ENCODE measurements at regions not wholly inside any gene's neighbourhood (a gene's known extent, or its start where the extent isn't known, plus 50 kb on each side); places are given as distances from the start of the nearest gene placed in this dataset.
"Not testable (repeated sequence)": the region's sequence is repeated elsewhere in the genome, so short reads cannot be mapped to it uniquely, and the experiment has no call there.

DNA sequence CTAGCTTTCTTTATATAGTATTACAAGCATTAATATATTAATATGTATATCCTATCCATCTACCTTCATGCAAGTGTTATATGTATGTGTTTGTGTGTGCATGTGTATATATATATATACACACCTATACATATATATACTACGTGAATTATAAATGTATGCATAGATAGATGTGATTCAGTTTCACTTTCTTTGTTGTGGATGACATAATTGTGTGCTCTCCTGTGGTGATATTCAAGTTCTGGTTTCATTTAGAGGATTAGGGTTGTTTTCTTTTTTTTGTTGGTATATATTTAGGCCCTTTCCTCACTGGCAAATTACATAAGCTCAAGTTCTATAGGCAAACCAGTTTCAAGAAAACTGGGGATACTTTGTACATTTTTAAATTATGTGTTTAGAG, 225.7 kb upstream of the FANCL start:
- in situ Hi-C loops (cut with MboI; ENCODE audit: low pct_ligation_motif_present in 1 of 4, low pct_unique_long_range_greater_than_20kb in 1 of 4, low sequenced_read_pairs in 3 of 4) = no loop called here
- Histone ChIP-seq H3K9me3 (no peaks in the 10 kb centered on the region), H3K4me1 (no peaks in the 10 kb centered on the region), H3K27ac (no peak overlapping the region), H3K36me3 (no peaks in the 10 kb centered on the region), H3K27me3 (no peaks in the 10 kb centered on the region), H3K4me3 (no peak overlapping the region)
- no peak for DNase-seq
- 46 to 50% methylated on average over 1 of the region's 1 CpG for WGBS, 2 donors (ENCODE audit: low coverage in 1 of 2)
- TF ChIP-seq, protein P1, sequence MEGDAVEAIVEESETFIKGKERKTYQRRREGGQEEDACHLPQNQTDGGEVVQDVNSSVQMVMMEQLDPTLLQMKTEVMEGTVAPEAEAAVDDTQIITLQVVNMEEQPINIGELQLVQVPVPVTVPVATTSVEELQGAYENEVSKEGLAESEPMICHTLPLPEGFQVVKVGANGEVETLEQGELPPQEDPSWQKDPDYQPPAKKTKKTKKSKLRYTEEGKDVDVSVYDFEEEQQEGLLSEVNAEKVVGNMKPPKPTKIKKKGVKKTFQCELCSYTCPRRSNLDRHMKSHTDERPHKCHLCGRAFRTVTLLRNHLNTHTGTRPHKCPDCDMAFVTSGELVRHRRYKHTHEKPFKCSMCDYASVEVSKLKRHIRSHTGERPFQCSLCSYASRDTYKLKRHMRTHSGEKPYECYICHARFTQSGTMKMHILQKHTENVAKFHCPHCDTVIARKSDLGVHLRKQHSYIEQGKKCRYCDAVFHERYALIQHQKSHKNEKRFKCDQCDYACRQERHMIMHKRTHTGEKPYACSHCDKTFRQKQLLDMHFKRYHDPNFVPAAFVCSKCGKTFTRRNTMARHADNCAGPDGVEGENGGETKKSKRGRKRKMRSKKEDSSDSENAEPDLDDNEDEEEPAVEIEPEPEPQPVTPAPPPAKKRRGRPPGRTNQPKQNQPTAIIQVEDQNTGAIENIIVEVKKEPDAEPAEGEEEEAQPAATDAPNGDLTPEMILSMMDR (IDR thresholded peaks at IDR 0.05) = no peak
- no peak for TF ChIP-seq EP300 (IDR thresholded peaks at IDR 0.05; ENCODE audit: low read depth)
- TF ChIP-seq POLR2AphosphoS5 (IDR thresholded peaks at IDR 0.05) = no peak
- no peak for TF ChIP-seq POLR2A (IDR thresholded peaks at IDR 0.05)
- intact Hi-C loops (cut with DNase I; ENCODE audit: low total_unique reads) = no loop called here

DNA sequence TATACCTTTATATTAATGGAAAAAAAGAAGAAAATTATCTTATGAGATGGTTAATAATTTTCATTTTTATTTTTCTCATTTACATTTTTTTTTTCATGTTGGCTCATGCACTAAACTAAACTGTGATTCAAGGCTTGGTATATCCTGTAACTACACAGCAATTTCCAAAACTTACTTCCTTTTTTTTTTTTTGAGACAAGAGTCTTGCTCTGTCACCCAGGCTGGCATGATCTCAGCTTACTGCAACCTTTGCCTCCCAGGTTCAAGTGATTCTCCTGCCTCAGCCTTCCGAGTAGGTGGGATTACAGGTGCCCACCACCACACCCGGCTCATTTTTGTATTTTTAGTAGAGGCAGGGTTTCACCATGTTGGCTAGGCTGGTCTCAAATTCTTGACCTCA, 224.9 kb upstream of the FANCL start:
- DNase-seq; H3K27me3 ChIP-seq; H3K36me3 ChIP-seq; intact Hi-C loops (cut with DNase I; ENCODE audit: low total_unique reads); H3K9me3 ChIP-seq; H3K4me1 ChIP-seq; in situ Hi-C loops (cut with MboI; ENCODE audit: low pct_ligation_motif_present in 1 of 4, low pct_unique_long_range_greater_than_20kb in 1 of 4, low sequenced_read_pairs in 3 of 4); H3K4me3 ChIP-seq; H3K27ac ChIP-seq: not testable (repeated sequence)
- WGBS, 2 donors (ENCODE audit: low coverage in 1 of 2) = 71 to 87% methylated on average over 2 of the region's 2 CpGs

DNA sequence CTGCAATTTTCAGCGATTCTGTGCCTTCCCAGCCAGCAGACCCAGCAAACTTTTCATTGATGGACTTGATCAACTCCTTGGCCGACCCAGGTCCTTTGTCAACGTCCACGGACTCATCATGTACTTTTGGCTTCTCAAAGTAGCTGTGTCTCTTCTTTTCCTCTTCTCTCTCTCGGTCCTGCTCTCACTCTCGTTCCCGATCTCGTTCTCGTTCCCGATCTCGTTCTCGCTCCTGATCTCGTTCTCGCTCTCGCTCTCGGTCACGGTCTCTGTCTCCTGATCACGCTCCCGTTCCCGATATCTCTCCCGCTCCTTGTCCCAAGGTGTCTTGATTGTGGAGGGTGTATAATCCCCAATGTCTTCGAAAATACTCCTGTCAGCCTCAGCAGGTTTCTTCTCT, 219.5 kb upstream of the FANCL start:
- intact Hi-C loops (cut with DNase I; ENCODE audit: low total_unique reads) = no loop called here

DNA sequence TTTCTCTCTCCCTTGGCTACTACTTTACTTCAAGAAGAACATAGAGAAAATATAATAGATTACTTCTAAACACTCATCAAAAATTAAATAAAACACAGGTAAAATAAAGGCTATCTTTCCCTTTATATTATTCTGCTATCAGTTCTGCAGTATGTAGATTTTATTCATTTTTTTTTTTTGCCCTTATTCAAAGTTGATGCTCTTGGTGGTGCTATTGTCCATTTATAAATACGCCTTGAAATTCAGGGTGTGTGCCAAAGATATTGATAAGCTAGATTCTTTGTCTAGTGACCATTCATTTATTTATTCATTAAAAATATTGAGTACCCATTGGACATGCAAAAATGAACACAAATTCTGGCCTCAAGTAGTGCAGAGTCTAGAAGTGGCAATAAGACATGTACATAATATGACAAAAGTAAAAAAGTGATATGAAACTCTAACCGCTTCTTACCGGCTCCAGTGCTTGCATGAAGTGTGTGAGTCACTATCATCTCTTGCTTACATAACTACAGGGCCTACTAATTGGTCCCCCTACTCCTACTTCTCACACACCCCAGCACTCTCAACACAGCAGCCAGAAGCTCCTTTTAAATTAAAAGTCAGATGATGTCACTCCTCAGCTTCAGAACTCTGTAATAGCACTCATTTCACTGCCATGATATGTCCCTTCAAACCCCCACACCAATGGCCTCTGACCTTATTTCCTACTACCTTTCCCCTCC, 208.3 kb upstream of the FANCL start:
- no peak overlapping the region for H3K4me3 ChIP-seq
- in situ Hi-C loops (cut with MboI; ENCODE audit: low pct_ligation_motif_present in 1 of 4, low pct_unique_long_range_greater_than_20kb in 1 of 4, low sequenced_read_pairs in 3 of 4) (loop anchor here in 1 of 4 donors (25.0 kb wide), 1 partner anchor 687 kb away; no protein-coding TSS in a partner anchor), intact Hi-C loops (cut with DNase I; ENCODE audit: low total_unique reads) (no loop called here)
- no peak for DNase-seq
- WGBS, 2 donors (ENCODE audit: low coverage in 1 of 2) = 65 to 74% methylated on average over 3 of the region's 3 CpGs
- H3K27ac ChIP-seq = no peak overlapping the region
- H3K36me3 ChIP-seq = no peaks in the 10 kb centered on the region
- H3K4me1 ChIP-seq = no peaks in the 10 kb centered on the region
- TF ChIP-seq POLR2A (IDR thresholded peaks at IDR 0.05) (no peak), POLR2AphosphoS5 (IDR thresholded peaks at IDR 0.05) (no peak)
- TF ChIP-seq, protein P1 (IDR thresholded peaks at IDR 0.05) = no peak
- no peaks in the 10 kb centered on the region for H3K9me3 ChIP-seq
- H3K27me3 ChIP-seq = no peaks in the 10 kb centered on the region

More for the DNA sequence above, 219.5 kb upstream of the FANCL start:
- H3K9me3 ChIP-seq = no peaks in the 10 kb centered on the region
- H3K27me3 ChIP-seq = no peaks in the 10 kb centered on the region
- H3K4me1 ChIP-seq = no peaks in the 10 kb centered on the region
- no peak overlapping the region for H3K27ac ChIP-seq
- TF ChIP-seq EP300 (IDR thresholded peaks at IDR 0.05; ENCODE audit: low read depth) = no peak
- TF ChIP-seq POLR2AphosphoS5 (IDR thresholded peaks at IDR 0.05) = no peak
- no peak for TF ChIP-seq POLR2A (IDR thresholded peaks at IDR 0.05)
- TF ChIP-seq, protein P1 (IDR thresholded peaks at IDR 0.05) = no peak
- no peaks in the 10 kb centered on the region for H3K36me3 ChIP-seq
- in situ Hi-C loops (cut with MboI; ENCODE audit: low pct_ligation_motif_present in 1 of 4, low pct_unique_long_range_greater_than_20kb in 1 of 4, low sequenced_read_pairs in 3 of 4) = no loop called here
- no peak overlapping the region for H3K4me3 ChIP-seq
- DNase-seq = no peak
- 94% methylated on average over 6 to 22 of the region's 22 CpGs for WGBS, 2 donors (ENCODE audit: low coverage in 1 of 2)

DNA sequence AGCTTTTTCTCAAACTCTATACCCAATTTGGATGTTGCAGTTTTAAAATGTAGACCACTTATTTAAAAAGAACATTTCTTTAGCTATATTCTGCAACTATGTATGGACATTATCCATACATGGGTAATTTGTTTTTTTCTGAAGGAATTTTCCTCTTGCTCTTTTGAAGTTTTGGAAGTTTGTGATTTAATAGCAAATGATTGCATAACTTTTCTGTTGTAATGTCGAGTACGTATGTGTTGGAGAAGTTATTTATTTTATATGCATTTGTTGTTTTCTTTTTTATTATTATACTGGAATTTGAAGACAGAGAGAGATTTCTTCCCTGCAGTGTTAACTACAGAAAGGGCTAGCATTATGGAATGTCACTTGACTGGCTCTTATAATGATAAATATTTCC, 207.7 kb upstream of the FANCL start:
- Histone ChIP-seq H3K27me3 (no peaks in the 10 kb centered on the region), H3K36me3 (no peaks in the 10 kb centered on the region), H3K27ac (no peak overlapping the region), H3K4me1 (no peaks in the 10 kb centered on the region), H3K9me3 (no peaks in the 10 kb centered on the region), H3K4me3 (no peak overlapping the region)
- TF ChIP-seq, protein P1 (IDR thresholded peaks at IDR 0.05) = no peak
- TF ChIP-seq POLR2AphosphoS5 (IDR thresholded peaks at IDR 0.05) = no peak
- TF ChIP-seq POLR2A (IDR thresholded peaks at IDR 0.05) = no peak
- TF ChIP-seq EP300 (IDR thresholded peaks at IDR 0.05; ENCODE audit: low read depth) = no peak
- intact Hi-C loops (cut with DNase I; ENCODE audit: low total_unique reads) (no loop called here), in situ Hi-C loops (cut with MboI; ENCODE audit: low pct_ligation_motif_present in 1 of 4, low pct_unique_long_range_greater_than_20kb in 1 of 4, low sequenced_read_pairs in 3 of 4) (loop anchor here in 1 of 4 donors (25.0 kb wide), 1 partner anchor 687 kb away; no protein-coding TSS in a partner anchor)
- WGBS, 2 donors (ENCODE audit: low coverage in 1 of 2) = 85 to 92% methylated on average over 2 of the region's 2 CpGs
- DNase-seq = no peak

All from transverse colon (tissue), 4 donors.